ENCODE measurements at regions not wholly inside any gene's neighbourhood (a gene's known extent, or its start where the extent isn't known, plus 50 kb on each side); places are given as distances from the start of the nearest gene placed in this dataset.

DNA sequence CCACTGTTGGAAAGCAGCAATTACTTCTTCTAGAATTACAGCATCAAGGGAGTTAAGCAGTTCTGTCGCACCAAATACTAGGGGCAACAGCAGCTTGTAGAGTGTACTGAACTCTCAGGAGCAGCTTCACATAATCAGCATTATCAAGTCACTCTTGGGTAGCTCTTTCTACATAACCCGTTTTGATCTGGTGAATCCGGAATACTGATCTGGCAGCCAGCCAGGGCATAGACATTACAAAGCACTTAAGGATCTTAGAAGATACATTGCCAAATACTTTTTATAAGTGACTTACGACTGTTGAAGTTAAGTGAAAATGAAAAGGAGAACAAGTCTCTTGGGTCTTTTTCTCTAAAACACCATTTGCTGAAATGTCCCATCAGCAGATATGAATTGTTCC, 73.2 kb upstream of the NETO1 start:
- DNase-seq, result no peak

- DNase-seq, result no peak
Measured at GRCh38 chr18:72940509-72940908, 72.7 kb upstream of the NETO1 start.

- DNase-seq, result no peak
Measured at GRCh38 chr18:72935744-72936143, 68.0 kb upstream of the NETO1 start.

GRCh38 chr18:72922895-72923294, 55.1 kb upstream of the NETO1 start:
- no peak for DNase-seq
